Left lung (tissue), 4 donors: ENCODE measurements at regions not wholly inside any gene's neighbourhood (a gene's known extent, or its start where the extent isn't known, plus 50 kb on each side); places are given as distances from the start of the nearest gene placed in this dataset.

ENCODE experiments used
- ATAC-seq: fragments of 200-7000 bp; cut with Tn5 transposase; one replicate; pipeline ENCODE4 v1.9.1; 2020; ENCODE audit warnings: moderate library complexity
- DNase-seq, 4 donors: peaks; one replicate each; pipeline ENCODE4 v3.0.0-alpha.2; 2013 to 2020
- H3K27ac ChIP-seq, 2 donors: fragments of 200-600 bp; sonication (generic) in 1 of 2; one replicate each; pipeline versions ENCODE4 v1.5.0 to v1.8.0; 2020 to 2021
- H3K27me3 ChIP-seq, 2 donors: fragments of 200-600 bp; sonication (generic) in 1 of 2; one replicate each; pipeline versions ENCODE4 v1.5.0 to v1.8.0; 2020 to 2021
- H3K36me3 ChIP-seq, 2 donors: fragments of 200-600 bp; sonication (generic) in 1 of 2; one replicate each; pipeline versions ENCODE4 v1.5.0 to v1.8.0; 2020 to 2021
- H3K4me1 ChIP-seq, 2 donors: fragments of 200-600 bp; one replicate each; pipeline ENCODE4 v1.8.0; 2021
- H3K4me3 ChIP-seq, 2 donors: fragments of 200-600 bp; sonication (generic) in 1 of 2; one replicate each; pipeline versions ENCODE4 v1.5.0 to v1.8.0; 2020 to 2021; ENCODE audit warnings: mild to moderate bottlenecking in 1 of 2
- H3K9me3 ChIP-seq, 2 donors: fragments of 200-600 bp; sonication (generic) in 1 of 2; one replicate each; pipeline versions ENCODE4 v1.5.0 to v1.8.0; 2020 to 2021
- CTCF ChIP-seq, 2 donors: fragments of 200-600 bp; sonication (generic) in 1 of 2; IDR thresholded peaks; one replicate each; pipeline versions ENCODE4 v1.5.0 to v1.8.0; 2021; ENCODE audit warnings: antibody characterized with exemption in 2 of 2
- intact Hi-C, 2 donors: fragments of 100-400 bp; cut with DNase I; formaldehyde crosslinking; loops; one replicate each; pipeline versions ENCODE4 v1.11.2 to v1.14.2; 2022
- donor health status: DM: no; HTN: yes; CAD: no.
- donor health status: DM: no; HTN: no; CAD: no.

- H3K27me3 ChIP-seq = no peaks in the 10 kb centered on the region
- DNase-seq = no peak
- H3K4me1 ChIP-seq = no peaks in the 10 kb centered on the region
- no peak overlapping the region for H3K4me3 ChIP-seq
- ATAC-seq = no peak
- no peak for TF ChIP-seq CTCF (IDR thresholded peaks at IDR 0.05)
- H3K27ac ChIP-seq = no peak overlapping the region
- no peaks in the 10 kb centered on the region for H3K36me3 ChIP-seq
- intact Hi-C loops = no loop called here
- H3K9me3 ChIP-seq = no peaks in the 10 kb centered on the region
These were observed 120.7 kb downstream of the TBX19 start for GRCh38 chr1:168401341-168401740.

GRCh38 chr1:168400139-168400538, 119.5 kb downstream of the TBX19 start:
- intact Hi-C loops = no loop called here
- Histone ChIP-seq H3K27me3 (no peaks in the 10 kb centered on the region), H3K9me3 (no peaks in the 10 kb centered on the region), H3K4me1 (no peaks in the 10 kb centered on the region), H3K36me3 (no peaks in the 10 kb centered on the region), H3K27ac (no peak overlapping the region), H3K4me3 (no peak overlapping the region)
- DNase-seq = no peak
- no peak for TF ChIP-seq CTCF (IDR thresholded peaks at IDR 0.05)
- ATAC-seq = no peak

- TF ChIP-seq CTCF (IDR thresholded peaks at IDR 0.05) = no peak
- intact Hi-C loops = no loop called here
- no peak overlapping the region for H3K27ac ChIP-seq
These were observed 117.1 kb downstream of the TBX19 start for GRCh38 chr1:168397806-168398205.

GRCh38 chr1:168396940-168397684, 116.4 kb downstream of the TBX19 start:
- TF ChIP-seq CTCF (IDR thresholded peaks at IDR 0.05) = no peak
- Histone ChIP-seq H3K4me1 (no peaks in the 10 kb centered on the region), H3K36me3 (no peaks in the 10 kb centered on the region), H3K27me3 (no peaks in the 10 kb centered on the region), H3K9me3 (no peaks in the 10 kb centered on the region), H3K27ac (no peak overlapping the region), H3K4me3 (no peak overlapping the region)
- intact Hi-C loops = no loop called here
- DNase-seq (no peak), ATAC-seq (no peak)

More at GRCh38 chr1:168397806-168398205, 117.1 kb downstream of the TBX19 start:
- ATAC-seq (no peak), DNase-seq (no peak)
- H3K27me3 ChIP-seq = no peaks in the 10 kb centered on the region
- H3K4me1 ChIP-seq = no peaks in the 10 kb centered on the region
- H3K36me3 ChIP-seq = no peaks in the 10 kb centered on the region
- H3K9me3 ChIP-seq = no peaks in the 10 kb centered on the region
- no peak overlapping the region for H3K4me3 ChIP-seq

GRCh38 chr1:168396508-168396907, 115.8 kb downstream of the TBX19 start:
- DNase-seq (no peak), ATAC-seq (no peak)
- TF ChIP-seq CTCF (IDR thresholded peaks at IDR 0.05) = no peak
- H3K4me1 ChIP-seq = no peaks in the 10 kb centered on the region
- H3K9me3 ChIP-seq = no peaks in the 10 kb centered on the region
- H3K27me3 ChIP-seq = no peaks in the 10 kb centered on the region
- no peak overlapping the region for H3K4me3 ChIP-seq
- intact Hi-C loops = no loop called here
- no peaks in the 10 kb centered on the region for H3K36me3 ChIP-seq
- H3K27ac ChIP-seq = no peak overlapping the region
